LNCaP clone FGC (cell line): ENCODE measurements at regions not wholly inside any gene's neighbourhood (a gene's known extent, or its start where the extent isn't known, plus 50 kb on each side); places are given as distances from the start of the nearest gene placed in this dataset.
A peak's percentile ranks its signal among the peaks of the same experiment; 100 is the strongest.

Experiments
- DNase-seq: peaks from one replicate; pipeline ENCODE4 v3.0.0-alpha.2; 2011; ENCODE audit warnings: low read depth
- H3K4me3 ChIP-seq: 2 replicates; pipeline ENCODE4 v1.5.1; 2011; ENCODE audit warnings: mild to moderate bottlenecking, low read depth, low read length, control low read depth
- CTCF ChIP-seq: IDR thresholded peaks from 2 replicates; pipeline ENCODE4 v1.5.1; 2012; ENCODE audit warnings: mild to moderate bottlenecking; ENCODE audit not compliant: control insufficient read depth, insufficient read depth; ENCODE audit errors: extremely low read depth

GRCh38 chr6:126419901-126420300 lies 80.0 kb downstream of the CENPW start:
- no peak overlapping the region for H3K4me3 ChIP-seq
- no peak for DNase-seq
- no peak for TF ChIP-seq CTCF

- DNase-seq = no peak
- no peak overlapping the region for H3K4me3 ChIP-seq
- peak; percentile 32; the same call in 1 of the 2 replicates for TF ChIP-seq CTCF
Measured at GRCh38 chr6:126422912-126423311, 83.0 kb downstream of the CENPW start.

GRCh38 chr6:126427713-126428112 lies 87.8 kb downstream of the CENPW start:
- TF ChIP-seq CTCF = no peak
- no peak for DNase-seq
- no peak overlapping the region for H3K4me3 ChIP-seq

- TF ChIP-seq CTCF = no peak
- no peak overlapping the region for H3K4me3 ChIP-seq
- DNase-seq = no peak
Measured at GRCh38 chr6:126429866-126430265, 90.0 kb downstream of the CENPW start.

GRCh38 chr6:126432564-126432963 lies 92.6 kb downstream of the CENPW start:
- DNase-seq = no peak
- H3K4me3 ChIP-seq = no peak overlapping the region
- no peak for TF ChIP-seq CTCF

GRCh38 chr6:126433927-126434326 lies 94.0 kb downstream of the CENPW start:
- no peak overlapping the region for H3K4me3 ChIP-seq
- no peak for DNase-seq
- no peak for TF ChIP-seq CTCF

- DNase-seq = no peak
- no peak overlapping the region for H3K4me3 ChIP-seq
- no peak for TF ChIP-seq CTCF
Measured at GRCh38 chr6:126437205-126437604, 97.3 kb downstream of the CENPW start.
